H1 (cell line): ENCODE measurements at regions not wholly inside any gene's neighbourhood (a gene's known extent, or its start where the extent isn't known, plus 50 kb on each side); places are given as distances from the start of the nearest gene placed in this dataset.

Experiments used
- CTCF ChIA-PET: fragments of 300-600 bp; sonication (Branson Sonifier 250); formaldehyde crosslinking; loops from one replicate; lab custom pipeline; 2021; ENCODE audit not compliant: partially characterized antibody; lab: Charles Lee
- POLR2A ChIA-PET: fragments of 300-600 bp; sonication (Branson Sonifier 250); formaldehyde crosslinking; loops from one replicate; lab custom pipeline; 2021; ENCODE audit warnings: inconsistent platforms; ENCODE audit not compliant: partially characterized antibody; lab: Charles Lee
- DNase-seq, 2 experiments: peaks; one replicate each; pipeline versions ENCODE4 v3.0.0 to v3.0.0-alpha.2; 2010 to 2022; ENCODE audit warnings: low spot score in 2 of 2, low read depth in 1 of 2, mixed read lengths in 1 of 2
- FAIRE-seq: peaks from 2 replicates; lab custom pipeline; 2011; peaks lifted over from hg19 to GRCh38; lab: Jason Lieb, UNC
- H2AFZ ChIP-seq: 2 replicates; pipeline ENCODE4 v1.8.1; 2012; ENCODE audit warnings: low read length, inconsistent platforms
- H2AK5ac ChIP-seq: 2 replicates; pipeline ENCODE4 v1.6.1; 2013; ENCODE audit warnings: low read depth, low read length
- H2BK120ac ChIP-seq: replicated peaks from 2 replicates; pipeline ENCODE3; 2013; ENCODE audit warnings: low read depth, low read length, inconsistent platforms
- H2BK12ac ChIP-seq: 2 replicates; pipeline ENCODE4 v1.6.1; 2013; ENCODE audit warnings: low read depth, low read length
- H2BK15ac ChIP-seq: 2 replicates; pipeline ENCODE4 v1.6.1; 2013; ENCODE audit warnings: low read length
- H2BK20ac ChIP-seq: 2 replicates; pipeline ENCODE4 v1.6.1; 2013; ENCODE audit warnings: low read length
- H2BK5ac ChIP-seq: 2 replicates; pipeline ENCODE4 v1.6.1; 2013; ENCODE audit warnings: low read depth, low read length
- H3K14ac ChIP-seq: 2 replicates; pipeline ENCODE4 v1.6.1; 2013; ENCODE audit warnings: inconsistent platforms; ENCODE audit not compliant: insufficient read length
- H3K18ac ChIP-seq: 2 replicates; pipeline ENCODE4 v1.6.1; 2013; ENCODE audit warnings: low read length; ENCODE audit errors: extremely low read depth
- H3K23ac ChIP-seq: 2 replicates; pipeline ENCODE4 v1.6.1; 2013; ENCODE audit warnings: inconsistent platforms; ENCODE audit not compliant: insufficient read length
- H3K23me2 ChIP-seq: 2 replicates; pipeline ENCODE4 v1.6.1; 2013; ENCODE audit warnings: low read depth, low read length
- H3K27ac ChIP-seq: 2 replicates; pipeline ENCODE4 v1.6.1; 2011; ENCODE audit warnings: low read depth, low read length, inconsistent platforms
- H3K27me3 ChIP-seq, 4 experiments: replicated peaks in 1 of 4; 1 replicate in 1 of 4; 2 replicates in 3 of 4; pipeline versions ENCODE4 v1.6.1 to v1.8.1; 2011 to 2013; ENCODE audit warnings: low read length in 3 of 4, mild to moderate bottlenecking in 3 of 4, inconsistent platforms in 2 of 4, mixed read lengths in 2 of 4, moderate library complexity in 1 of 4; ENCODE audit not compliant: control insufficient read depth in 3 of 4, insufficient read depth in 3 of 4; ENCODE audit errors: extremely low read depth in 1 of 4
- H3K36me3 ChIP-seq, 4 experiments: 2 replicates each; pipeline versions ENCODE4 v1.6.1 to v1.8.1; 2011 to 2013; ENCODE audit warnings: mild to moderate bottlenecking in 4 of 4, low read length in 3 of 4, moderate library complexity in 2 of 4, control low read depth in 1 of 4, inconsistent platforms in 1 of 4; ENCODE audit not compliant: insufficient read depth in 4 of 4, control insufficient read depth in 2 of 4
- H3K4ac ChIP-seq: replicated peaks from 2 replicates; pipeline ENCODE3; 2013; ENCODE audit warnings: low read length, low read depth, mixed read lengths, inconsistent platforms; ENCODE audit not compliant: insufficient read length
- H3K4me1 ChIP-seq, 4 experiments: replicated peaks in 1 of 4; 1 replicate in 1 of 4; 2 replicates in 3 of 4; pipeline versions ENCODE4 v1.6.1 to v1.8.1; 2011 to 2013; ENCODE audit warnings: low read length in 3 of 4, inconsistent platforms in 2 of 4, mixed read lengths in 1 of 4; ENCODE audit not compliant: insufficient read depth in 4 of 4, control insufficient read depth in 3 of 4
- H3K4me2 ChIP-seq, 2 experiments: 2 replicates each; pipeline versions ENCODE4 v1.6.1 to v1.8.1; 2011 to 2013; ENCODE audit warnings: low read depth in 2 of 2, low read length in 2 of 2, control low read depth in 1 of 2, inconsistent platforms in 1 of 2, mild to moderate bottlenecking in 1 of 2; ENCODE audit not compliant: insufficient read depth in 1 of 2
- H3K4me3 ChIP-seq, 4 experiments: fragments of 200-600, 300-600 bp in 1 of 4; sonication (generic), shearing (Covaris generic), sonication (Bioruptor Twin) in 1 of 4; 2 replicates each; pipeline versions ENCODE4 v1.5.1 to v1.8.1; 2011 to 2016; ENCODE audit warnings: low read length in 4 of 4, low read depth in 3 of 4, control low read depth in 2 of 4, inconsistent platforms in 2 of 4, mild to moderate bottlenecking in 2 of 4, mixed read lengths in 1 of 4, moderate library complexity in 1 of 4; ENCODE audit not compliant: insufficient read depth in 2 of 4; ENCODE audit errors: extremely low read depth in 1 of 4
- H3K56ac ChIP-seq: replicated peaks from 2 replicates; pipeline ENCODE3; 2013; ENCODE audit warnings: low read depth, mild to moderate bottlenecking, mixed read lengths, low read length, inconsistent platforms; ENCODE audit not compliant: insufficient read length
- H3K79me1 ChIP-seq: 2 replicates; pipeline ENCODE4 v1.6.1; 2013; ENCODE audit warnings: low read depth, low read length, control low read depth
- H3K79me2 ChIP-seq, 2 experiments: 2 replicates each; pipeline versions ENCODE4 v1.6.1 to v1.8.1; 2012 to 2013; ENCODE audit warnings: low read length in 2 of 2, mild to moderate bottlenecking in 2 of 2, inconsistent platforms in 1 of 2; ENCODE audit not compliant: insufficient read depth in 2 of 2, control insufficient read depth in 1 of 2
- H3K9ac ChIP-seq, 4 experiments: replicated peaks in 1 of 4; 1 replicate in 1 of 4; 2 replicates in 3 of 4; pipeline versions ENCODE4 v1.6.1 to v1.8.1; 2011 to 2013; ENCODE audit warnings: low read depth in 3 of 4, low read length in 3 of 4, control low read depth in 2 of 4, mild to moderate bottlenecking in 2 of 4, moderate library complexity in 2 of 4, inconsistent platforms in 1 of 4; ENCODE audit errors: extremely low read depth in 1 of 4
- H3K9me3 ChIP-seq, 2 experiments: 2 replicates each; pipeline versions ENCODE4 v1.6.1 to v1.8.1; 2012 to 2013; ENCODE audit warnings: mild to moderate bottlenecking in 2 of 2, moderate library complexity in 2 of 2, control low read depth in 1 of 2, inconsistent platforms in 1 of 2, low read depth in 1 of 2, low read length in 1 of 2, mixed read lengths in 1 of 2; ENCODE audit not compliant: insufficient read depth in 2 of 2
- H4K20me1 ChIP-seq, 2 experiments: replicated peaks in 1 of 2; 2 replicates each; pipeline versions ENCODE3 to v1.8.1; 2011 to 2013; ENCODE audit warnings: inconsistent platforms in 2 of 2, low read length in 2 of 2, mild to moderate bottlenecking in 1 of 2; ENCODE audit not compliant: insufficient read depth in 2 of 2, control insufficient read depth in 1 of 2
- H4K5ac ChIP-seq: 2 replicates; pipeline ENCODE4 v1.6.1; 2013; ENCODE audit warnings: low read length, low read depth, mixed read lengths, inconsistent platforms; ENCODE audit not compliant: insufficient read length
- H4K8ac ChIP-seq: 2 replicates; pipeline ENCODE4 v1.8.0; 2013; ENCODE audit warnings: mild to moderate bottlenecking, moderate library complexity, low read length, inconsistent platforms; ENCODE audit not compliant: insufficient read depth; ENCODE audit errors: extremely low read depth
- H4K91ac ChIP-seq: replicated peaks from 2 replicates; pipeline ENCODE3; 2013; ENCODE audit warnings: low read length, mixed read lengths, inconsistent platforms; ENCODE audit not compliant: insufficient read length
- ATF2 ChIP-seq: IDR thresholded peaks from 2 replicates; pipeline ENCODE4 v1.6.1; 2012; ENCODE audit warnings: low read length, inconsistent platforms
- ATF3 ChIP-seq: IDR thresholded peaks from 2 replicates; pipeline ENCODE4 v1.6.1; 2011; ENCODE audit warnings: low read depth, mild to moderate bottlenecking, low read length; ENCODE audit not compliant: insufficient read depth
- JUN ChIP-seq: IDR thresholded peaks from 2 replicates; pipeline ENCODE4 v1.6.1; 2011; ENCODE audit warnings: low read depth, mild to moderate bottlenecking, improper control_type of control experiment, low read length
- KDM5A ChIP-seq: fragments of 200-600 bp; IDR thresholded peaks from 2 replicates; pipeline ENCODE4 v1.7.1; 2012; ENCODE audit warnings: mild to moderate bottlenecking, low read length, inconsistent platforms, mixed read lengths
- RAD21 ChIP-seq, 2 experiments: IDR thresholded peaks in 1 of 2; conservative IDR thresholded peaks in 1 of 2; 2 replicates each; pipeline ENCODE4 v1.6.1; 2011; ENCODE audit warnings: low read depth in 2 of 2, low read length in 2 of 2, improper control_type of control experiment in 1 of 2, inconsistent platforms in 1 of 2, mild to moderate bottlenecking in 1 of 2, moderate library complexity in 1 of 2
- SUZ12 ChIP-seq: fragments of 200-600 bp; sonication (generic); IDR thresholded peaks from 2 replicates; pipeline ENCODE4 v1.6.1; 2012; ENCODE audit warnings: mild to moderate bottlenecking, inconsistent platforms, low read length, moderate library complexity, mixed read lengths
- TAF7 ChIP-seq: optimal IDR thresholded peaks from 2 replicates; pipeline ENCODE3; 2011; ENCODE audit warnings: low read depth, mild to moderate bottlenecking, inconsistent platforms, low read length, moderate library complexity, borderline replicate concordance
- TBP ChIP-seq: IDR thresholded peaks from 2 replicates; pipeline ENCODE4 v1.6.1; 2011; ENCODE audit warnings: low read depth, low read length, improper control_type of control experiment
- WGBS, 2 experiments: shearing (Covaris generic) in 1 of 2; methylation state at CpG; one replicate each; pipeline versions ENCODE4 v1.1.6 to v1.1.7; 2013 to 2015; ENCODE audit warnings: low lambda C conversion rate in 2 of 2, mixed read lengths in 2 of 2, inconsistent platforms in 1 of 2, low coverage in 1 of 2, missing lambda C conversion rate in 1 of 2; ENCODE audit not compliant: insufficient replicate concordance in 2 of 2, insufficient coverage in 1 of 2, insufficient read length in 1 of 2; ENCODE audit errors: extremely low coverage in 1 of 2, missing lambda C conversion rate in 1 of 2; 5-methylcytosine and 5-hydroxymethylcytosine counted together

- Histone ChIP-seq H3K27me3 (peaks cover 0 to 2% (median 0%) of the 10 kb centered on the region in 4 experiments; a peak in 2 of 7 replicates), H3K23ac (no peak overlapping the region), H3K4me1 (peaks cover 16 to 31% (median 23%) of the 10 kb centered on the region in 4 experiments), H3K18ac (peak overlapping the region; percentile 97), H3K14ac (no peak overlapping the region), H3K36me3 (no peaks in the 10 kb centered on the region), H2BK20ac (peak overlapping the region; percentile 100), H3K56ac (peak overlapping the region; percentile 59), H3K9ac (peak overlapping the region in 2 of 4 experiments; percentile 10 to 13; a peak in 1 of 7 replicates), H2AK5ac (peak overlapping the region; percentile 99), H3K4ac (peak overlapping the region; percentile 99), H3K23me2 (no peaks in the 10 kb centered on the region), H4K8ac (no peak overlapping the region), H3K4me3 (no peak overlapping the region), H4K5ac (peak overlapping the region; percentile 17), H3K9me3 (no peaks in the 10 kb centered on the region), H4K91ac (peak overlapping the region; percentile 100), H3K4me2 (0 out of 4 replicates have a peak overlapping the region, but pooled peaks of 1 of the 2 experiments have one; percentile 25), H2BK120ac (peak overlapping the region; percentile 99), H3K79me2 (no peaks in the 10 kb centered on the region), H3K79me1 (no peaks in the 10 kb centered on the region), H3K27ac (peak overlapping the region; percentile 91), H2BK12ac (peak overlapping the region; percentile 95), H4K20me1 (no peaks in the 10 kb centered on the region), H2BK5ac (peak overlapping the region; percentile 97), H2BK15ac (peak overlapping the region; percentile 99), H2AFZ (no peak overlapping the region)
- FAIRE-seq = no peak
- 79% methylated on average over 7 of the region's 7 CpGs; no CpG with 5 or more reads in 1 of the 2 experiments for WGBS, 2 experiments
- CTCF ChIA-PET = interaction anchor here (1.2 to 2.4 kb wide), 3 partner anchors 10 to 77 kb away, joined by 4 to 7 read pairs (median 7); no protein-coding TSS in a partner anchor
- DNase-seq = peak in 1 of 2 experiments; percentile 33
- POLR2A ChIA-PET = interaction anchor here (1.6 kb wide), 1 partner anchor 8 kb away, joined by 3 read pairs; no protein-coding TSS in a partner anchor
- TF ChIP-seq TAF7 = no peak
- TF ChIP-seq ATF2 = no peak
- TF ChIP-seq KDM5A = no peak
- TF ChIP-seq RAD21 (IDR thresholded peaks at IDR 0.05 in 1 of 2, conservative IDR thresholded peaks at IDR 0.05 in 1 of 2; ENCODE audit: low read depth in 2 of 2, low read length in 2 of 2) = no peak
- TF ChIP-seq JUN = no peak
- TF ChIP-seq TBP = no peak
- TF ChIP-seq SUZ12 = no peak
- no peak for TF ChIP-seq ATF3
These were observed 318.9 kb upstream of the HS6ST1 start for GRCh38 chr2:128637481-128638155.
